ENCODE measurements at regions not wholly inside any gene's neighbourhood (a gene's known extent, or its start where the extent isn't known, plus 50 kb on each side); places are given as distances from the start of the nearest gene placed in this dataset.

DNA sequence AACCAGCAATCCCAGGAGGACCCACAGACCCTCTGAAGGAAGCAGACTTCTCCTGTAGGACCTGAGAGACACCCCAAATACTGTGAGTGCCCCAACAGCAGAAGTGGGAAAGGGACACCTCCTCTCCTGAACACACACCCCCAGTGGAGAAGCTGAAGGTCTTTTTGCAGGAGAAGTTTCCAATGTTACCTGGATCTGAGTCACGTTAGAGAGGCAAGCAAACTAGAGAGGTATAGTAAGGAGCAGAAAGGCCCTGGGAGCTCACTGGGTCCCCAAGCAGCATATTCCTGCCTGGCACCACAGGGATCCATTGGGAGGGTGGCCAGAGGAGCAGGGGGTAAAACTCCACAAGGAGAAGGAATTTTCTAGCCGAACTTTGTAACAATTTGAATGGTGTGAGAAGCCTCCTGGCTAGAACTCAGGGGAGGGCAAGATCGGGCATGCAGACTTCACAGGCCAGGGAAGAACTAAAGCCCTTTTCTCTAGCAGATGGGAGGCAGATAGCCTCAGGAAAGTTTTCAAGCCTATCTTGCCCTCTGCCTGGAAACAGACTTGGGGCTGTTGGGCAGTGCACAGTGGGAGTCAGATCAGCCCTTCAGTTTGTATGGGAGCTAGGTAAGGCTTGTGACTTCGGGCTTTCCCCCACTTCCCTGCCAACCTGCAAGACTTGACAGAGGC lies 68.2 kb upstream of the SSTR4 start:
- TF ChIP-seq POLR2A (IDR thresholded peaks at IDR 0.05; ENCODE audit: low read depth, low read length) (no peak), POLR2AphosphoS5 (IDR thresholded peaks at IDR 0.05; ENCODE audit: low read depth, low read length) (no peak)
